K562 (cell line): ENCODE measurements at regions not wholly inside any gene's neighbourhood (a gene's known extent, or its start where the extent isn't known, plus 50 kb on each side); places are given as distances from the start of the nearest gene placed in this dataset.

Source experiments
- ATAC-seq: fragments of 200-7000 bp; cut with Tn5 transposase; 3 replicates; pipeline ENCODE4 v1.9.1; 2020; ENCODE audit warnings: moderate library complexity
- BruUV-seq: library from RNA; stranded (reverse); fragments of 400-500 nt; replicated peaks from 2 replicates; lab custom pipeline; 2021; lab: Mats Ljungman, UMichigan
- CTCF ChIA-PET: fragments of 300-600 bp; formaldehyde crosslinking; extraction: SDS; loops from one replicate; lab custom pipeline; 2021; ENCODE audit warnings: low intra/inter-chr PET ratio; lab: Yijun Ruan, JAX
- POLR2A ChIA-PET: fragments of 300-600, 350-650 bp; sonication (Branson Sonifier 250); formaldehyde crosslinking; extraction: SDS; loops from one replicate; lab custom pipeline; 2021; ENCODE audit warnings: antibody characterized with exemption, inconsistent platforms; lab: Yijun Ruan, JAX
- DNase-seq, 4 experiments: peaks; one replicate each; pipeline versions ENCODE4 v3.0.0 to v3.0.0-alpha.2; 2011 to 2018; ENCODE audit warnings: low spot score in 3 of 4, mixed read lengths in 3 of 4; ENCODE audit errors: extremely low read depth in 1 of 4
- FAIRE-seq: peaks from 2 replicates; lab custom pipeline; 2011; peaks lifted over from hg19 to GRCh38; lab: Jason Lieb, UNC
- H2AFZ ChIP-seq: 2 replicates; pipeline ENCODE4 v1.6.0; 2011; ENCODE audit warnings: low read depth, low read length, control low read depth, inconsistent platforms
- H3K27ac ChIP-seq: fragments of 200-600 bp; 3 replicates; pipeline ENCODE4 v1.8.0; 2011; ENCODE audit warnings: low read depth, mild to moderate bottlenecking, control low read depth, inconsistent platforms, low read length, moderate library complexity, mixed read lengths; ENCODE audit errors: extremely low read depth
- H3K27me3 ChIP-seq, 2 experiments: fragments of 300-600 bp in 1 of 2; 2 replicates in 1 of 2; 3 replicates in 1 of 2; pipeline versions ENCODE4 v1.6.0 to v1.8.0; 2011; ENCODE audit warnings: inconsistent platforms in 2 of 2, low read length in 2 of 2, mild to moderate bottlenecking in 1 of 2, mixed read lengths in 1 of 2, moderate library complexity in 1 of 2; ENCODE audit not compliant: control insufficient read depth in 2 of 2, insufficient read depth in 2 of 2
- H3K36me3 ChIP-seq: fragments of 300-600 bp; 3 replicates; pipeline ENCODE4 v1.8.0; 2011; ENCODE audit warnings: mild to moderate bottlenecking, low read length, inconsistent platforms; ENCODE audit not compliant: control insufficient read depth, insufficient read depth
- H3K4me1 ChIP-seq, 2 experiments: fragments of 200-600 bp in 1 of 2; replicated peaks in 1 of 2; 2 replicates in 1 of 2; 3 replicates in 1 of 2; pipeline versions ENCODE4 v1.5.1 to v1.8.0; 2011; ENCODE audit warnings: inconsistent platforms in 2 of 2, low read length in 2 of 2, mild to moderate bottlenecking in 1 of 2, mixed read lengths in 1 of 2, moderate library complexity in 1 of 2; ENCODE audit not compliant: control insufficient read depth in 2 of 2, insufficient read depth in 2 of 2
- H3K4me2 ChIP-seq: 2 replicates; pipeline ENCODE4 v1.6.1; 2011; ENCODE audit warnings: low read length, control low read depth, inconsistent platforms, mixed read lengths; ENCODE audit not compliant: insufficient read depth
- H3K4me3 ChIP-seq: fragments of 200-600 bp; sonication (generic), shearing (Covaris generic); 2 replicates; pipeline ENCODE4 v1.5.1; 2016; ENCODE audit warnings: control low read depth, inconsistent platforms
- H3K79me2 ChIP-seq: fragments of 200-600 bp; 3 replicates; pipeline ENCODE4 v1.8.0; 2011; ENCODE audit warnings: low read length, inconsistent platforms; ENCODE audit not compliant: control insufficient read depth, insufficient read depth
- H3K9ac ChIP-seq, 2 experiments: 2 replicates each; pipeline versions ENCODE4 v1.6.0 to v1.6.1; 2011; ENCODE audit warnings: low read depth in 2 of 2, low read length in 2 of 2, control low read depth in 1 of 2, inconsistent platforms in 1 of 2, mild to moderate bottlenecking in 1 of 2, mixed read lengths in 1 of 2; ENCODE audit not compliant: insufficient read depth in 1 of 2
- H3K9me1 ChIP-seq: one replicate; pipeline ENCODE4 v1.6.0; 2011; ENCODE audit warnings: inconsistent platforms, mild to moderate bottlenecking, low read length, moderate library complexity; ENCODE audit not compliant: control insufficient read depth, insufficient read depth
- H3K9me3 ChIP-seq: replicated peaks from 2 replicates; pipeline ENCODE4 v1.5.1; 2011; ENCODE audit warnings: low read depth, low read length, inconsistent platforms; ENCODE audit not compliant: control insufficient read depth, insufficient read depth
- H4K20me1 ChIP-seq: replicated peaks from 2 replicates; pipeline ENCODE4 v1.6.1; 2011; ENCODE audit warnings: low read length, inconsistent platforms, mixed read lengths; ENCODE audit not compliant: control insufficient read depth, insufficient read depth
- AFF1 ChIP-seq, 2 experiments: fragments of 450-650 bp; IDR thresholded peaks; 2 replicates each; pipeline ENCODE4 v1.6.1; 2018; ENCODE audit warnings: mild to moderate bottlenecking in 2 of 2, low read depth in 1 of 2; ENCODE audit not compliant: partially characterized antibody in 2 of 2
- CBX3 ChIP-seq, 2 experiments: IDR thresholded peaks; 1 replicate in 1 of 2; 2 replicates in 1 of 2; pipeline ENCODE4 v1.6.1; 2012; ENCODE audit warnings: inconsistent platforms in 2 of 2, low read length in 2 of 2, borderline replicate concordance in 1 of 2, control low read depth in 1 of 2
- E2F4 ChIP-seq: sonication (generic); formaldehyde crosslinking; IDR thresholded peaks from 2 replicates; pipeline ENCODE4 v1.8.0; 2022; ENCODE audit warnings: mild to moderate bottlenecking, low read depth, missing genetic modification reagents
- ESRRA ChIP-seq: fragments of 450-650 bp; IDR thresholded peaks from 2 replicates; pipeline ENCODE4 v1.6.1; 2014; ENCODE audit warnings: low read depth, mild to moderate bottlenecking, moderate library complexity, borderline replicate concordance
- HMBOX1 ChIP-seq: sonication (generic); IDR thresholded peaks from 2 replicates; pipeline ENCODE4 v1.6.1; 2016
- MAX ChIP-seq: sonication (generic); formaldehyde crosslinking; IDR thresholded peaks from 2 replicates; pipeline ENCODE4 v1.9.0; 2022; ENCODE audit warnings: mild to moderate bottlenecking, missing genetic modification reagents
- RAD51 ChIP-seq: fragments of 450-650 bp; IDR thresholded peaks from 2 replicates; pipeline ENCODE4 v1.7.1; 2016; ENCODE audit warnings: low read depth, mild to moderate bottlenecking, borderline replicate concordance
- RBM15 ChIP-seq: fragments of 200-400 bp; formaldehyde crosslinking; IDR thresholded peaks from 2 replicates; pipeline ENCODE4 v1.6.1; 2018; ENCODE audit warnings: mild to moderate bottlenecking, low read length, moderate library complexity; ENCODE audit not compliant: insufficient read depth
- SRSF7 ChIP-seq: fragments of 200-400 bp; formaldehyde crosslinking; optimal IDR thresholded peaks from 2 replicates; pipeline ENCODE3; 2017; ENCODE audit warnings: mild to moderate bottlenecking, low read depth, low read length
- TGIF2 ChIP-seq: sonication (generic); formaldehyde crosslinking; IDR thresholded peaks from 2 replicates; pipeline ENCODE4 v1.8.1; 2022; ENCODE audit warnings: mild to moderate bottlenecking, missing genetic modification reagents, moderate library complexity
- ZKSCAN8 ChIP-seq: fragments of 200-800 bp; sonication (Bioruptor generic); IDR thresholded peaks from 2 replicates; pipeline ENCODE4 v1.6.1; 2016; ENCODE audit warnings: missing genetic modification characterization, missing compliant biosample characterization
- ZNF133 ChIP-seq: fragments of 250-450 bp; sonication (Bioruptor Pico); IDR thresholded peaks from 2 replicates; pipeline ENCODE4 v1.4.0; 2020; ENCODE audit warnings: mild to moderate bottlenecking
- ZNF311 ChIP-seq: fragments of 250-450 bp; sonication (Bioruptor Pico); IDR thresholded peaks from 2 replicates; pipeline ENCODE4 v1.4.0; 2020; ENCODE audit warnings: mild to moderate bottlenecking, moderate library complexity
- ZNF57 ChIP-seq: fragments of 450-650 bp; formaldehyde crosslinking; IDR thresholded peaks from 2 replicates; pipeline ENCODE4 v1.4.0; 2020; ENCODE audit warnings: mild to moderate bottlenecking, moderate library complexity
- ZNF589 ChIP-seq: fragments of 200-800 bp; sonication (Bioruptor generic); IDR thresholded peaks from 2 replicates; pipeline ENCODE4 v1.6.1; 2016; ENCODE audit warnings: low read depth, missing genetic modification characterization, missing compliant biosample characterization
- ZNF699 ChIP-seq: fragments of 250-450 bp; sonication (Bioruptor Pico); IDR thresholded peaks from 2 replicates; pipeline ENCODE4 v1.8.0; 2021; ENCODE audit warnings: mild to moderate bottlenecking, moderate library complexity; ENCODE audit not compliant: insufficient replicate concordance
- ZNF79 ChIP-seq: fragments of 250-450 bp; sonication (Bioruptor Pico); IDR thresholded peaks from 2 replicates; pipeline ENCODE4 v1.4.0; 2020; ENCODE audit warnings: low read depth, mild to moderate bottlenecking, moderate library complexity
- WGBS: fragments of 100-300 bp; shearing (Covaris generic); methylation state at CpG from one replicate; pipeline ENCODE4 v1.1.6; 2016; ENCODE audit warnings: low coverage, mixed read lengths; ENCODE audit not compliant: insufficient coverage; ENCODE audit errors: missing lambda C conversion rate; 5-methylcytosine and 5-hydroxymethylcytosine counted together
- in situ Hi-C: fragments of 300-500 bp; cut with MboI; formaldehyde crosslinking; loops from 4 replicates; pipeline ENCODE4 v1.15.0; 2018; ENCODE audit warnings: inconsistent platforms, mixed read lengths
- intact Hi-C: fragments of 100-400 bp; cut with micrococcal nuclease; formaldehyde crosslinking; loops from 2 replicates; pipeline ENCODE4 v1.14.2; 2022

- Histone ChIP-seq H2AFZ (no peak overlapping the region), H3K27me3 (no peaks in the 10 kb centered on the region), H3K9ac (no peak overlapping the region), H3K4me3 (no peak overlapping the region), H3K9me3 (no peaks in the 10 kb centered on the region), H3K9me1 (no peaks in the 10 kb centered on the region), H3K4me2 (no peak overlapping the region), H3K4me1 (no peaks in the 10 kb centered on the region), H4K20me1 (no peaks in the 10 kb centered on the region), H3K79me2 (no peaks in the 10 kb centered on the region), H3K36me3 (no peaks in the 10 kb centered on the region), H3K27ac (no peak overlapping the region)
- no peak for TF ChIP-seq ZNF311 (CRISPR knock-in tag)
- TF ChIP-seq ZNF133 (CRISPR knock-in tag): no peak
- no peak for TF ChIP-seq MAX (CRISPR knock-in tag)
- no peak for TF ChIP-seq ZNF589 (CRISPR knock-in tag)
- no peak for TF ChIP-seq E2F4 (CRISPR knock-in tag)
- no peak for TF ChIP-seq RAD51
- no peak for TF ChIP-seq AFF1 (IDR thresholded peaks at IDR 0.05; ENCODE audit: low read depth in 1 of 2, partially characterized antibody in 2 of 2)
- no peak for TF ChIP-seq ZNF699 (CRISPR knock-in tag)
- TF ChIP-seq ZNF57 (CRISPR knock-in tag): no peak
- no peak for TF ChIP-seq CBX3 (IDR thresholded peaks at IDR 0.05; ENCODE audit: borderline replicate concordance in 1 of 2, low read length in 2 of 2)
- no peak for TF ChIP-seq HMBOX1
- TF ChIP-seq ZKSCAN8 (CRISPR knock-in tag): no peak
- TF ChIP-seq ESRRA: no peak
- TF ChIP-seq SRSF7: no peak
- TF ChIP-seq RBM15: no peak
- no peak for TF ChIP-seq ZNF79 (CRISPR knock-in tag)
- no peak for TF ChIP-seq TGIF2 (CRISPR knock-in tag)
- POLR2A ChIA-PET: no interaction called here
- in situ Hi-C loops: no loop called here
- no peak for DNase-seq
- CTCF ChIA-PET: no interaction called here
- intact Hi-C loops: no loop called here
- ATAC-seq: no peak
- 1% methylated on average over 5 of the region's 5 CpGs for WGBS
- no peak for FAIRE-seq
- BruUV-seq: no TSS peak
Observed at GRCh38 chr7:48703466-48703865, 220.9 kb upstream of the CDC14C start.
